Activated CD8-positive, alpha-beta memory T cell treated with anti-CD3 and anti-CD28 coated beads for 4 hours (primary cell): ENCODE measurements at regions not wholly inside any gene's neighbourhood (a gene's known extent, or its start where the extent isn't known, plus 50 kb on each side); places are given as distances from the start of the nearest gene placed in this dataset.

Experiments used
- DNase-seq, 2 donors: peaks; one replicate each; pipeline ENCODE4 v3.0.0-alpha.2; 2020; ENCODE audit warnings: low read depth in 2 of 2

DNA sequence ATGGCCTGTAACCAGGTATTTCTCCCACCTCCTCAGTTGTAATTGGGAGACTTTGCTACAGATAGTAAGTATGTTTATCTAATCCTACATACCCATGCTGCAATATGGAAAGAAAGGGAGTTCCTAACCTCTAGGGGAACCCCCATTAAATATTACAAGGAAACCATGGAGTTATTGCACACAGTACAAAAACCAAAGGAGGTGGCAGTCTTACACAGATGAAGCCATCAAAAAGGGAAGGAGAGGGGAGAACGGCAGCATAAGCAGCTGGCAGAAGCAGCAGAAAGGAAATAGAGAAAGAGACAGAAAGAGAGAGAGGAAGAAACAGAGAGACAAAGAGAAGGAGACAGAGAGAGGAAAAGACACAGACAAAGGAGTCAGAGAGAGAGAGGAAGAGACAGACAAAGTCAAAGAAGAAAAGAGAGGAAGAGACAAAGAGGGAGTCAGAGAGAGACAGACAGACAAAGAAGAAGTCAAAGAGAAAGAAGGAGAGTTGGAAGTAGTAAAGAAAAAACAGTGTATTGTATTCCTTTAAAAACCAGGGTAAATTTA lies 142.9 kb downstream of the FASLG start:
- no peak for DNase-seq

- DNase-seq: no peak
These were observed 150.8 kb downstream of the FASLG start for GRCh38 chr1:172809750-172810149.

DNA sequence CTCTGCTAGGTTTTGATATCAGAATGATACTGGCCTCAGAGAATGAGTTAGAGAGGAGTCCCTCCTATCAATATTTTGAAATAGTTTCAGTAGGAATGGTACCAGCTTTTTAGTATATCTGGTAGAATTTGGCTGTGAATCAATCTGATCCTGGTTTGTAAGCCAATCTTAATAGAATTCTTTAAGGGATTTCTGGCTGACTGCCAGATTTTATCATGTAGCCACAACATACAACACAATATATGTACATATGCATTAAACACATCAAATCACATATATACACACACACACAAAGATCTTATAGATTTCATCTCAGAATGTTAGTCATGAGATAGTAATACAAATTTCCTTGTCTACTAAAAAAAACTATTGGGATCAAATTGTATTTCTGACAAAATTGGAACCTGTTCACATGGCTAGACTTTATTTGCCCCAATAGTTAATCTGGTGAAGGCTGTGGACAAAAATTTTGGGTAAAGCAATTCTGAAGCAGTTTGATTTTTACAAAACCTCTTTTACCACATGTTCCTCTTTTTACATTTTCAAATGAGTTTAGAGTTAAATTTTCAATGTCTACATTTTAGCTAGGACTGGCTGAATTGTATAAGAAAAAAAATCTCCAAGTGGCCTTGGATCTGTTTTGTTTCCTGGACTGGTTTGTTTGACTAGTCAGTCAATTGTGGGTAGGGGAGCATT lies 151.7 kb downstream of the FASLG start:
- no peak for DNase-seq

DNA sequence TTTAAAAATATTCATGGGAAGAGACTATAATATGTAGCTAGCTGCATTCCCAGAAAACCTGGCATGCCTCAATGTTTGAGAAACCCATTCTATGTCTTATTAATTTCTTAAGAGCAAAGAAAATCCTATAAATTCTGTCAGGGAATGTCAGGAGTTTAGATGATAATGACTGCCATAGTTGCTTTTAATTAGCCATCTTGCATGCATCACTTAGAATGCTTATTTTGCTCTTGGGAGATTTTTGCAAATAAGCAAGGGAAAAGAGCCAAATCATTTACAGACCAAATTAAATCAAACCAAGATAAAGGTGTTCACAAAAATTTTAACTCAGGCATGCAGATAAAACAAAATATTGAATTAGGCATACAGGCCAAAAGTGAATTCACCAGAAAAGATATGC lies 152.8 kb downstream of the FASLG start:
- no peak for DNase-seq

GRCh38 chr1:172812118-172812517 lies 153.2 kb downstream of the FASLG start:
- DNase-seq: no peak

- no peak for DNase-seq
These were observed 154.4 kb downstream of the FASLG start for GRCh38 chr1:172813330-172813729.

DNA sequence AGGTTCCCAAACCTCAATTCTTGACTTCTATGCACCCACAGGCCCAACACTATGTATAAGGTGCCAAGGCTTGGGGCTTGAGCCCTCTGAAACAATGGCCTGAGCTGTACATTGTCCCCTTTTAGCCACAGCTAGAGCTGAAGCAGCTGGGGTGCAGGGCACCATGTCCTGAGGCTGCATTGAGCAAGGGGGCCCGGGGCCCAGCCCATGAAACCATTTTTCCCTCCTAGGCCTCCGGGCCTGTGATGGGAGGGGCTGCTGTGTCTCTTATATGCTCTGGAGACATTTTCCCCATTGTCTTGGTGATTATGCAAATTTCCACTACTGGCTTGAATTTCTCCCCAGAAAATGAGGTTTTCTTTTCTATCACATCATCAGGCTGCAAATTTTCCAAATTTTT lies 155.5 kb downstream of the FASLG start:
- no peak for DNase-seq

DNA sequence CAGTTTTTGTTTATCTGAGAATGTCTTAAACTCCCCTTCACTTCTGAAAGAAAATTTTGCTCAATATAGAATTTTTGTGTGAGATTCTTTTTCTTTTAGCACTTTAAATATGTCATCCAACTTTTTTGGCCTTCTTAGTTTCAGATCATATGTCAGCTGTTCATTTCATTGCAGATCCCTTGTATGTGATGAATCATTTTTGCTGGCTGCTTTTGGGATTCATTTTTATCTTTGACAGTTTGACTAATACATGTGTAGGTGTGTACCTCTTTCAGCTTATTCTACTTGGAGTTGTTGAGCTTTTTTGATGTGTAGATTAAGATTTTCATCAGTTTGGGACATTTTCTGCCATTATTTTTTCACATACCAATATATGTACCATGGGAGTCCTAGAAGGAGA lies 156.8 kb downstream of the FASLG start:
- DNase-seq: no peak

DNA sequence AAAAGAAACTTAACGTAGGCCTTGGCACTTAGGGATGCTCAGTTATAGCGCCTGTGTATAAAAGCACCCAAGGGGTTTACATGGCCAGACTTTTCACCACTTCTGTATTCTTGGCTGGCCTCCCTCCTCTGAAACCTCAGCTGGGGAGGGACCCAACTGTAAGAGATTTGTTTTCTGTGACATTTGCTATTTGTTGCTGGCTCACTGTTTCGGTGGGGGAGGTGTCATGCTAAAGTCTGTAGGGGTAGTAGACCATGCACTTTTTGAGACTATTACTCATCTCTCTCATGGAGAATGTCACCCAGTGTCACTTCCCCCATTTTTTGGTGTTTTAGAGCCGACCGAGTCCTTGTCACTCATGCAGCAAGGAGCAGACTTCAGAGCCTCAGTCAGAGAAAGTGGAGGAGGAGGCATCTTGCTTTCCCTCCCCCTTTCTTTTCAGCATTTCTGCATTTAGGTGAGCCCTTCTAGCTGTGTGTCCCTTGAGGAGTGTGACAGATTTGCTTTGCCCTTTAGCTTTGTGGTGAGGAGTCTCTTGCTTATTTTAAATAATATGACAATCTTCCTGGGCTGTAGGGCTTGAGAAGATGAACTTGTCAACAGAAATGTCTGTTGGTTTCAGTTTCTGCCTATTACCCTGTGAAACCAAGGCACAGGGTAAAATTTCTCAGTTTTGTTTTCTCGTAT lies 160.1 kb downstream of the FASLG start:
- DNase-seq: peak; percentile 18 to 29

DNA sequence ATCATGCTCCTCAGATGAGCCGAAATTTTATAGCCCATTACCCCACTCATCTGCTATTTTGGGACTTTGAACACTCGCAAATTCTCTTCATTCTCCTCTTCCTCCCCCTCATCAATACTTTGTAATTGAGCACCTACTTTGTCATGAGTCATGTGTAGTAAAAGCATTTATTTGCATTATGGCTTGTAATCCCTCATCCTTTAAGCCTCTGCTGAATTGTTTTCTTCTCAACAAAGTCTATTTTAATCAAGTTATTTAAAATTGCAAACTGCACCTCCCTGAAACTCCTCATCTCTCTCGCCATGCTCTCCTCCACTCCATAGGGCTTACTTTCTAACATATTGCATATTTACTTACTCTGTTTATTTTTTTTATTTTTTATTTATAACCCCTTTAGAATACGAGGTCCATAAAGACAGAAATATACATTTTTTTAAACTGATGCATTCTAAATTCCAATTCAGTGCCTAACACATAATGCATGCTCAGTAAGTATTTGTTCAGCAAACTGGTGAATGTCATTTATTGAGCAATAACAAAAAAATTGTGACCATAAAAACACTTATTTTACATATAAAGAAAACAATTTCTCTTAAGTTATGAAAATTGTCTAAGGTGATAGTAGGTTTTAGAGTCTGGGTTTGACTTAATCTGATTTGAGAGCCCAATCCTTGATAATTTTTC lies 161.7 kb downstream of the FASLG start:
- no peak for DNase-seq

- DNase-seq: no peak
These were observed 162.8 kb downstream of the FASLG start for GRCh38 chr1:172821609-172822274.

GRCh38 chr1:172822886-172823285 lies 164.0 kb downstream of the FASLG start:
- DNase-seq: no peak

DNA sequence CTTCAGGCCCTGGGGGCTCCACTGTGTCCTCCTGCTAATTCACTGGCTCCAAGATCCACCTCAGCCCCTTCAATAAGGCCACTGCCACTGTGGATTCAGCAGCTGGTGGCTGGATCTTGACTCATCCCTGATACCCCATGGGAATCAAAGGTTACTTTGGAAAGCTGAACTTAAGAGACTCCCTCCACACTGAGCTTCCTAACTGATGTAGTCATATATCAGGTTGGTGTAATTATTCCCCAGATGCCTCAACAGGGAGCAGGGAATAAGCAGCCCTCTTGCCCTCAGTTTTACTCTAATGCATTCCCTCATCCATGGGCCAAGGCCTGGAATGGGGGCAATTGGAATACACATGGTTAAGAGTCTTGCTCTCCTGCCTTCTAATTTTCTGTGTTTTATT lies 164.6 kb downstream of the FASLG start:
- DNase-seq: no peak

DNA sequence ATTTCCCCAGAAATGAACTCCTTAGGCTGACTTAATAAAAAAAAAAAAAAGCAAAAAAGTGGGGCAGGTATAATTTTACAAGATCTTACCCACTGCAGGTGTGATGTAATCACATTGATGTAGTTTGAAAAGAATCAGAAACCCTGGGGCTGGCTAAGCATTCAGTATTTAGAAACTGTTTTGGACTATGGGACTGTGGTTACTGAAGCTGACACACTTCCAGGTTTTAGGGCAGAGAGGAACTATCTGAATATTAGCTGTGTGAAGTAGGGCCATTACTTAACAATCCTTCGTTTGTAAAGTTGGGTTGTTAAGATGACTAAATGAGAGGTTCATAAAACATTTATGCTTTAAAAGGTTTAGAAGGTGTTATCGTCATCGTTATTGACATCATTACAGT lies 165.3 kb downstream of the FASLG start:
- DNase-seq: no peak

DNA sequence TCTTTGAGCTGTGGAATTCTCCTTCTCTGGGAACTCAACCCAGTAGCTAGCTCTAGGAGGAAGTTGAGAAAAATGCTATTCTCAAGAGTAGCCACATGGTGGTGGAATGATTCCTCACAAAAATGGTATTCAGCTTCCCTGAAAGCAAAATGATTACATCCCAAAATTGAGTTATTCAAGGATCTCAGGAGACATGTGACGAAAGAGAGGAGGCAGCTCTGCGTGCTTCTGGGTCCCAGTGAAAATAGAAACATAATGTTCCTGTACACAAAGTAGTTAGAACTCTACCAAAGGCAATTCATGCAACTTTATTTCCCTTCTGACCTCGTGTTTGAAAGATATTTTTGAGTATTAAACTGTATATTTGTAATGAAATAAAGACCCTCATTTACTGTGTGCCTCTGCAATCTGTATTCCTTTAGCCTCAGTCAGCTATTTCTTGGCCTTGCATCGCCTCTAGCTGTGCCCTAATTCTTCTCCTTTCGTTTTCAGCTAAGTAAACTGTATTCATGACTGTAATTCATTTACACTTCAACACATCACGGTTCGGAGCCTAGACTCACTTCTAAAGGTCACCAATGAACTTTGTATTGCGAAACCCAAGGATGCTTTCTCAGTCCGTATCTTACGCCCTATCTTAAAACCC lies 167.3 kb downstream of the FASLG start:
- DNase-seq: no peak

GRCh38 chr1:172827301-172827700 lies 168.4 kb downstream of the FASLG start:
- no peak for DNase-seq

DNA sequence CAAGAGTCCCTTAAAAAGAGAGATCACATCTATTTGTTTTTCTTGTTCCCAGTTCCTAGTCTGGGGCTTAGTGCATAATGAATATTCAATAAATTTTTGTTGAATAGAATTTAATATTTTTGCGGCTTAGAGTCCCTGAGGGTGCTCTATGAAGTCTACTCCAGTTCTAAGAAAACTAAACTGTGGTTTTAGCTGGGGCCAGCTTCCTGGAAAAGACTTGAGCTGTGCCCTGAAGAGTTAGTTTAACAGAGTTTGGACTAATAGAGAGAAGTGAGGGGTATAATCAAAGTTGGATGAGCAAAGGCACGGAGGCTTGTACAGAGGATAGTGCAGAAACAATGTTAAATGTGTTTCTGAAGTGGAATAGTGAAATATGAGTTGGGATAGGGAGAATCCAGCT lies 168.9 kb downstream of the FASLG start:
- no peak for DNase-seq

DNA sequence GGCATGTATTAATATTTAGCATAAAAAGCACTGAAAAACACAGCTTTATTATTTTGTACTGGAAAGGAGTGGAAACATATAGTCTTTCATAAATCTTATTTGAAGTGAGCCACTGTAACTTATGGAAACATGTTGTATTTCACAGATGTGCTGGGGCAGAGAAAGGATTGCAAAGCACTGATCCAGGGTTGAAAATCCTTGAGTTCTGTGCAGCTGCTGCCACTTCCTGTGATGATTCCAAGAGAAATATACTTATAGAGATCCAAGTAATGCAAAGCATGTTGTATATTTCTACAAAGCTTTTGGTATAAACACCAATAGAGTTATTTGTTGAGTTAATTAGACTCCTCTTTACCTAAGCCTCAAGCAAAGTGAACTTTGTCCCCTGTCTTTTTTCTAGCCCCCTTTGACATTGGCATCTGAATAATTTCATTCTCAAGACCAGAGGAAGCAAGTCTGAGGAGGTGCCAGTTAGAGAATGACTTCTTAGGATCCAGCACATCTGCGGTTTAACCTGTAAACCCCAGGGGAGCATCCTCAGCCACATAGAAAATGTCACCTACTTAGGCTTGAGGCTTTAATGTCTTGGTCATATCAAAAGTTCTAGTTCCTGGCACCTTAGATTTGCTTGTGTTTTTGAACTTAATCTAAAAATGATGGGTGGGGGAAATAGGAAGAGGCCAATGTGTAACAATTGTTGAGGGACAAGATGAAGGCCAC lies 173.3 kb downstream of the FASLG start:
- DNase-seq: no peak

DNA sequence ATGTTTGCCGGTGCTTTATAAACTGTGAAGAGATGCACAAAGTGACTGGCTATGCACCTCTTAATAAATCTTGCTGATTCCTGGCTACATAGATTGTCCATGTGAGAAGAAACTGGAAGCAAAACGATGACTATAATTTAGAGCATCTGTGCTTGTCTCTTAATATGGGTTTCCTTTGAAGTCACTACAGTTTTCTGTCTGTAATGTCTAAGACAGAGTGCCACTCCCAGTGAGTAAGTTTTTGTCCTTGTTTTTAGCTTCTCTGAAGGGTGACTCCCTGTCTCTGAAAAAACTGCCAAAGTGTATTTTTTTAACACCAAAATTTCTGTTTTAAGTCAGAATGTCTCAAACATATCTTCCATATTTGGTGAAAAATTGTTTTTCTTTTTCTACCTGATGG lies 175.1 kb downstream of the FASLG start:
- no peak for DNase-seq

DNA sequence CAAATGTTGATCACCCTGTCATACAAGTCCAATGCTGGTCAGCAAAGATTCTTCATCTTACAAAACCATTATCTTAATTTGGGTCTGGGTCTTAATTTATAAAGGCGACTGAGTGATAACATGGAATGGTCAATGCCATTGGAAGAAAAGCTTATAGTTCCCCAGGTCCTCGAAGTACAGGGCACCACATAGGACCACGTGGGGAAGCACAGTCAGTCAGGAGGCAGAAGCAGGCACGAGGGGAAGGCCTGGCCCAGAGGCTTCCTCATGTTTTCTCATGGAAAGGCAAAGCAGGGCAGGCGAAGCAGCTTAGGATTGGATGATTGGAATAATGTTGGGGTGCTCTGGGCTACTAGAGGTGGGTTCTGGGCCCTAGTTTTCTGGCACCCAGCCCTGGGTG lies 175.7 kb downstream of the FASLG start:
- DNase-seq: no peak

DNA sequence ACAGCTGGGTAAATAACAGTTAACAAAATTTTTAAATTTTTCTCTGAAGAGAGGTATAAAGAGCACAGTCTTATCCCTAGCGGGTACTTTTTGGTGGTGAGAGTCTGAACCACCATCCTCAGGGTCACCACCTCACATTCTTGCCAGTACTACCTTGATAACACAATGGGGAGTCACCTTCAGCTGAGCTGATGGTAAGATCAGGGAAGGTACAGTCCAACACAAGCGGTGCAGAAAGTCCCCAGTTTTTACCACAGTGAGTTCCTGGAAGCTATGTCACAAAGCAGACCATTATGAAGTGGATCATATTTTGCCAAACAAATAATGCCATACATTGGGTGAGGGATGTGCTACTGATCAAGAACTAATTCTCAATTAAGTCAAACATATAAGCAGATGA lies 176.9 kb downstream of the FASLG start:
- no peak for DNase-seq
